Gastroesophageal sphincter (tissue), 3 donors: ENCODE measurements at regions not wholly inside any gene's neighbourhood (a gene's known extent, or its start where the extent isn't known, plus 50 kb on each side); places are given as distances from the start of the nearest gene placed in this dataset.

Experiments used
- EP300 ChIP-seq: sonication (generic); formaldehyde crosslinking; IDR thresholded peaks from one replicate; pipeline ENCODE4 v1.6.1; 2017; ENCODE audit warnings: antibody characterized with exemption, mild to moderate bottlenecking
- POLR2A ChIP-seq, 2 donors: fragments of 450-650 bp; IDR thresholded peaks; one replicate each; pipeline ENCODE4 v1.6.1; 2017; ENCODE audit warnings: antibody characterized with exemption in 2 of 2, mild to moderate bottlenecking in 2 of 2, moderate library complexity in 1 of 2
- TF ChIP-seq, protein P1 (sequence below), 4 experiments: fragments of 200-600 bp in 2 of 4; fragments of 450-650 bp in 2 of 4; sonication (generic) in 1 of 4; IDR thresholded peaks; one replicate each; pipeline ENCODE4 v1.5.1; 2017 to 2019; ENCODE audit warnings: antibody characterized with exemption in 4 of 4, mild to moderate bottlenecking in 2 of 4, moderate library complexity in 2 of 4

GRCh38 chr5:68110264-68110663 lies 105.3 kb upstream of the PIK3R1 start:
- TF ChIP-seq EP300 (no peak), POLR2A (IDR thresholded peaks at IDR 0.05) (no peak)
- TF ChIP-seq, protein P1, sequence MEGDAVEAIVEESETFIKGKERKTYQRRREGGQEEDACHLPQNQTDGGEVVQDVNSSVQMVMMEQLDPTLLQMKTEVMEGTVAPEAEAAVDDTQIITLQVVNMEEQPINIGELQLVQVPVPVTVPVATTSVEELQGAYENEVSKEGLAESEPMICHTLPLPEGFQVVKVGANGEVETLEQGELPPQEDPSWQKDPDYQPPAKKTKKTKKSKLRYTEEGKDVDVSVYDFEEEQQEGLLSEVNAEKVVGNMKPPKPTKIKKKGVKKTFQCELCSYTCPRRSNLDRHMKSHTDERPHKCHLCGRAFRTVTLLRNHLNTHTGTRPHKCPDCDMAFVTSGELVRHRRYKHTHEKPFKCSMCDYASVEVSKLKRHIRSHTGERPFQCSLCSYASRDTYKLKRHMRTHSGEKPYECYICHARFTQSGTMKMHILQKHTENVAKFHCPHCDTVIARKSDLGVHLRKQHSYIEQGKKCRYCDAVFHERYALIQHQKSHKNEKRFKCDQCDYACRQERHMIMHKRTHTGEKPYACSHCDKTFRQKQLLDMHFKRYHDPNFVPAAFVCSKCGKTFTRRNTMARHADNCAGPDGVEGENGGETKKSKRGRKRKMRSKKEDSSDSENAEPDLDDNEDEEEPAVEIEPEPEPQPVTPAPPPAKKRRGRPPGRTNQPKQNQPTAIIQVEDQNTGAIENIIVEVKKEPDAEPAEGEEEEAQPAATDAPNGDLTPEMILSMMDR (IDR thresholded peaks at IDR 0.05): no peak
